ENCODE measurements at regions not wholly inside any gene's neighbourhood (a gene's known extent, or its start where the extent isn't known, plus 50 kb on each side); places are given as distances from the start of the nearest gene placed in this dataset.
"Not testable (repeated sequence)": the region's sequence is repeated elsewhere in the genome, so short reads cannot be mapped to it uniquely, and the experiment has no call there.

- TF ChIP-seq, protein P1, sequence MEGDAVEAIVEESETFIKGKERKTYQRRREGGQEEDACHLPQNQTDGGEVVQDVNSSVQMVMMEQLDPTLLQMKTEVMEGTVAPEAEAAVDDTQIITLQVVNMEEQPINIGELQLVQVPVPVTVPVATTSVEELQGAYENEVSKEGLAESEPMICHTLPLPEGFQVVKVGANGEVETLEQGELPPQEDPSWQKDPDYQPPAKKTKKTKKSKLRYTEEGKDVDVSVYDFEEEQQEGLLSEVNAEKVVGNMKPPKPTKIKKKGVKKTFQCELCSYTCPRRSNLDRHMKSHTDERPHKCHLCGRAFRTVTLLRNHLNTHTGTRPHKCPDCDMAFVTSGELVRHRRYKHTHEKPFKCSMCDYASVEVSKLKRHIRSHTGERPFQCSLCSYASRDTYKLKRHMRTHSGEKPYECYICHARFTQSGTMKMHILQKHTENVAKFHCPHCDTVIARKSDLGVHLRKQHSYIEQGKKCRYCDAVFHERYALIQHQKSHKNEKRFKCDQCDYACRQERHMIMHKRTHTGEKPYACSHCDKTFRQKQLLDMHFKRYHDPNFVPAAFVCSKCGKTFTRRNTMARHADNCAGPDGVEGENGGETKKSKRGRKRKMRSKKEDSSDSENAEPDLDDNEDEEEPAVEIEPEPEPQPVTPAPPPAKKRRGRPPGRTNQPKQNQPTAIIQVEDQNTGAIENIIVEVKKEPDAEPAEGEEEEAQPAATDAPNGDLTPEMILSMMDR (IDR thresholded peaks at IDR 0.05) = not testable (repeated sequence)
- not testable (repeated sequence) for TF ChIP-seq POLR2AphosphoS5 (IDR thresholded peaks at IDR 0.05)
These were observed 54.7 kb upstream of the NOTCH2NLA start for GRCh38 chr1:146283527-146283880.
